Tibial nerve (tissue), 4 donors: ENCODE measurements at regions not wholly inside any gene's neighbourhood (a gene's known extent, or its start where the extent isn't known, plus 50 kb on each side); places are given as distances from the start of the nearest gene placed in this dataset.

Source experiments
- DNase-seq, 2 donors: peaks; one replicate each; pipeline ENCODE4 v3.0.0-alpha.2; 2019; ENCODE audit warnings: low spot score in 2 of 2
- H3K27ac ChIP-seq, 4 donors: fragments of 200-600 bp; sonication (generic) in 3 of 4; one replicate each; pipeline ENCODE4 v1.5.1; 2017 to 2019; ENCODE audit warnings: mild to moderate bottlenecking in 1 of 4
- H3K27me3 ChIP-seq, 2 donors: fragments of 200-600 bp; sonication (generic) in 1 of 2; one replicate each; pipeline versions ENCODE4 v1.5.1 to v1.6.0; 2017 to 2019
- H3K36me3 ChIP-seq, 3 donors: fragments of 200-600 bp; sonication (generic); one replicate each; pipeline ENCODE4 v1.5.1; 2018 to 2019
- H3K4me1 ChIP-seq, 4 donors: fragments of 200-600 bp; sonication (generic) in 3 of 4; one replicate each; pipeline ENCODE4 v1.5.1; 2017 to 2019
- H3K4me3 ChIP-seq, 4 donors: fragments of 200-600 bp; sonication (generic) in 3 of 4; one replicate each; pipeline ENCODE4 v1.5.1; 2017 to 2019; ENCODE audit warnings: mild to moderate bottlenecking in 1 of 4, moderate library complexity in 1 of 4
- H3K9me3 ChIP-seq, 4 donors: fragments of 200-600 bp; sonication (generic) in 3 of 4; one replicate each; pipeline ENCODE4 v1.5.1; 2017 to 2019
- EP300 ChIP-seq, 2 donors: sonication (generic); formaldehyde crosslinking; IDR thresholded peaks; one replicate each; pipeline ENCODE4 v1.6.1; 2017; ENCODE audit warnings: antibody characterized with exemption in 2 of 2, mild to moderate bottlenecking in 1 of 2
- POLR2A ChIP-seq, 2 donors: fragments of 450-650 bp; IDR thresholded peaks; one replicate each; pipeline ENCODE4 v1.6.1; 2017; ENCODE audit warnings: antibody characterized with exemption in 2 of 2, mild to moderate bottlenecking in 2 of 2, moderate library complexity in 2 of 2
- WGBS, 2 donors: methylation state at CpG; one replicate each; pipeline ENCODE4 v1.1.5; 2018; 5-methylcytosine and 5-hydroxymethylcytosine counted together
- TF ChIP-seq, protein P1 (sequence below), 5 experiments: fragments of 200-600 bp in 3 of 5; fragments of 450-650 bp in 2 of 5; sonication (generic) in 3 of 5; IDR thresholded peaks; one replicate each; pipeline ENCODE4 v1.5.1; 2016 to 2019; ENCODE audit warnings: antibody characterized with exemption in 5 of 5, mild to moderate bottlenecking in 3 of 5, moderate library complexity in 2 of 5

DNA sequence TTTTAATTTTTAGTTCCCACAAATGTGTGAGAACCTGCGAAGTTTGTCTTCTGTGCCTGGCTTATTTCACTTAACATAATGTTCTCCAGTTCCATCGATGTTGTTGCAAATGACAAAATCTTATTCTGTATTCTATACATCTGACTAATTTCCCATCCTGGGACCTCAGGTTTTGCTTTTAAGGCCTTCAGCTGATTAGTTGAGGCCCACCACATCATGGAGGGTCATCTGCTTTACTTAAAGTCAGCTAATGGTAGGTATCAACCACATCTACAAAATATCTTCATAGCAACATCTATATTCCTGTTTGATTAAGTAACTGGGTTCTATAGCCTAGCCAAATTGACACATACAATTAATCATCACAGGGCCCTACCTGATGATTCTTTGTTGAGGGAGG, 534.0 kb downstream of the EFNB2 start:
- no peak for TF ChIP-seq EP300 (IDR thresholded peaks at IDR 0.05)
- TF ChIP-seq, protein P1, sequence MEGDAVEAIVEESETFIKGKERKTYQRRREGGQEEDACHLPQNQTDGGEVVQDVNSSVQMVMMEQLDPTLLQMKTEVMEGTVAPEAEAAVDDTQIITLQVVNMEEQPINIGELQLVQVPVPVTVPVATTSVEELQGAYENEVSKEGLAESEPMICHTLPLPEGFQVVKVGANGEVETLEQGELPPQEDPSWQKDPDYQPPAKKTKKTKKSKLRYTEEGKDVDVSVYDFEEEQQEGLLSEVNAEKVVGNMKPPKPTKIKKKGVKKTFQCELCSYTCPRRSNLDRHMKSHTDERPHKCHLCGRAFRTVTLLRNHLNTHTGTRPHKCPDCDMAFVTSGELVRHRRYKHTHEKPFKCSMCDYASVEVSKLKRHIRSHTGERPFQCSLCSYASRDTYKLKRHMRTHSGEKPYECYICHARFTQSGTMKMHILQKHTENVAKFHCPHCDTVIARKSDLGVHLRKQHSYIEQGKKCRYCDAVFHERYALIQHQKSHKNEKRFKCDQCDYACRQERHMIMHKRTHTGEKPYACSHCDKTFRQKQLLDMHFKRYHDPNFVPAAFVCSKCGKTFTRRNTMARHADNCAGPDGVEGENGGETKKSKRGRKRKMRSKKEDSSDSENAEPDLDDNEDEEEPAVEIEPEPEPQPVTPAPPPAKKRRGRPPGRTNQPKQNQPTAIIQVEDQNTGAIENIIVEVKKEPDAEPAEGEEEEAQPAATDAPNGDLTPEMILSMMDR (IDR thresholded peaks at IDR 0.05) = no peak
- TF ChIP-seq POLR2A (IDR thresholded peaks at IDR 0.05) = no peak
- Histone ChIP-seq H3K27ac (no peak overlapping the region), H3K36me3 (no peaks in the 10 kb centered on the region), H3K9me3 (no peaks in the 10 kb centered on the region), H3K4me3 (no peak overlapping the region), H3K4me1 (peaks cover 0 to 5% (median 0%) of the 10 kb centered on the region in 4 donors), H3K27me3 (no peaks in the 10 kb centered on the region)
- 57 to 97% methylated on average over 1 to 2 of the region's 2 CpGs for WGBS, 2 donors
- DNase-seq = no peak

DNA sequence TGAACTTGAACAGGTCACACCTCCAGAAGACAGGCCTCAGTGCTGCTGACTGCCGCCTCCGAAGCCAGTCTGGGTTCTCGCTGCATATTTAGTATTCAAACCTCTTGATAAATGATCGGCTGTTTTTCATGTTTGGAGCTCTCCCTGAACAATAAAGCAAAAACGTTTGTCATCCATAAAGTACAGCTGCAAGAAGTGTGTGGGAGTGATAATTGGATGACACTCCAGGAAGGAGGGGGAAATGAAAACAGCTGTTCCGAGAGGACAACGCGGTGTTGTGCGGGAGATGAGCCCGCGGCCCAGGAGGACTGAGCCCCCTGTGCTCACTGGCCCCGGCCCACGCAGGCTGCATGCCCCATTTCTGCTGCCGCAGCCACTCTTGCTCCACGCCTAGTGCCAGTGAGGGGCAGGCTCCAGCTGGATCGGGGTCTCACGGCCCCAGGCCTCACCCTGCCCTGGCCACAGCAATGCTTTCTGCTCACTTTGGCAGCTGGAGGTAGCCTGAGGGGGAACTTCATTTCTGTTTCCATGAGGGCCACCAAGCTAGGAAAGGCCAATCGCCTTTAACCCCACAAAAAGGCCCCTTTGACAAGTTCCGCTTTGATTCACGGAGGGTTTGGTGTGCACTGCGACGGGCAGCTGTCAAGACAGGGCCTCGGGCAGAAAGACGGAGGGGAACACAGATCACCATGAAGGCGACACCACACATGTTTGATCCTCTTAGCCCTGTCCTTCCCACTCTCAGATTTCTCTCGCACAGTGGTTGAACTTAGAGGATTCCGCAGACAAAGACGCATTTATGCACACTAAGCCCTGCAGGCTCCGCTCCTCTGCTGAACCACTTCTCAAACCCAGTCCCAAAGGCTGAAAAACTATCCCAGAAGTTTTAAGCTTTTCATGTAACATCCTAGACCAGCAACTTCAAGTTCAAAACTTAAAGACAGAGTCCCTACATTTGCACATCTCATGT, 537.6 kb downstream of the EFNB2 start:
- 47 to 48% methylated on average over 29 of the region's 29 CpGs for WGBS, 2 donors
- H3K9me3 ChIP-seq = no peaks in the 10 kb centered on the region

DNA sequence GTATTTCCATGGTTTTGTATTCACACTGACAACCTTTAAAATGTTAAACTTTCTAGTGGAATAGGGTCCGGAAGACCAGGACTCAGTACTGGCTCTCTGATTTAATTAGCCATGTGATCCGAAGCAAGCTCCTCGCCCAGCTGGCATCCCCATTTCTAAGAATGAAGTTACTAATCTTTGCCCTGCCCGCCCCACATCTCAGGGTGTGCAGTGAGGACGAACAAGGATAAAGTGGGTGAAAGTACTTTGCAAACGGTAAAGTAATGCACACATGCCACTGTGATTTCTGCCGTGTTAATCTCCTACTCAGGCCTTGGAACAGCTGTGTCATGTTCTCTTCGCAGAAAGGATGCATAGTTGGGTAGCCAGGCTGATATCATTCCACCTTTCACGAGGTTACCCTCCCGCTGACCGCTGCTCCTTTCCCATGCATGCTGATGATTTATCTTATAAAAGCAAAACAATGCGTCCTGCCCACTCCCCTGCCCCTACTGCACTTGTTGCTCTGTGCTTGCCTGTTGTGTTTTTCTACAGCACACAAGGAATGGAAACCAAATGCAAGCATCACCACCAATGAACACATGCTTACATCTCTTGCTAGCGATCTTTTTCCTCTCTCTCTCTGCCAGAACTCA, 539.0 kb downstream of the EFNB2 start:
- no peaks in the 10 kb centered on the region for H3K9me3 ChIP-seq
- no peak for TF ChIP-seq EP300 (IDR thresholded peaks at IDR 0.05)
- peaks cover 0 to 6% (median 2%) of the 10 kb centered on the region in 4 donors for H3K4me1 ChIP-seq
- H3K36me3 ChIP-seq = no peaks in the 10 kb centered on the region
- DNase-seq = no peak
- 85 to 87% methylated on average over 13 of the region's 13 CpGs for WGBS, 2 donors
- no peak overlapping the region for H3K4me3 ChIP-seq
- H3K27me3 ChIP-seq = no peaks in the 10 kb centered on the region
- H3K27ac ChIP-seq = no peak overlapping the region

More for the DNA sequence above, 537.6 kb downstream of the EFNB2 start:
- no peak for DNase-seq
- no peak for TF ChIP-seq EP300 (IDR thresholded peaks at IDR 0.05)
- TF ChIP-seq, protein P1 (IDR thresholded peaks at IDR 0.05) = no peak
- TF ChIP-seq POLR2A (IDR thresholded peaks at IDR 0.05) = no peak
- H3K27me3 ChIP-seq = no peaks in the 10 kb centered on the region
- no peaks in the 10 kb centered on the region for H3K36me3 ChIP-seq
- H3K4me3 ChIP-seq = no peak overlapping the region
- no peak overlapping the region for H3K27ac ChIP-seq
- H3K4me1 ChIP-seq = peaks cover 0 to 5% (median 0%) of the 10 kb centered on the region in 4 donors

DNA sequence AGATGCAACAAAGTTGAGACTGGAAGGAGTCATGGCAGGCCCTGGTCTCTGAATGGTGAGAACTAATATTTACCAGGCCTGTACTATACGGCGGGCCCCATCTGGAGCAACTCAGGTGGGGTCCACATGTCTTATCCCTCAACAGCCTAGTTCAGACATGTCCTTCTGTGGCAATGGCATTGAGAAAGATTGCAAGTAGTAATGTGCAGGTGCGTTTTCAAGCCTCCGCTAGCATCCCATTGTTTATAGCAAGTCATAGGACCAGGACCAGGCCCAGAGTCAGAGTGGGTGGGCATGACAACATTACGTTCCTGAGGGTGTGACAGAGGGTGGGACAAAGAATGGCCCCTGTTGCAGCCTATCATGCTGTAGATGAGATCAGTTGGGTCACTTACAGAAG, 541.1 kb downstream of the EFNB2 start:
- no peaks in the 10 kb centered on the region for H3K9me3 ChIP-seq
- no peak for DNase-seq
- WGBS, 2 donors = 92 to 95% methylated on average over 5 of the region's 5 CpGs
- H3K36me3 ChIP-seq = no peaks in the 10 kb centered on the region
- H3K27me3 ChIP-seq = no peaks in the 10 kb centered on the region
- TF ChIP-seq, protein P1 (IDR thresholded peaks at IDR 0.05) = no peak
- TF ChIP-seq EP300 (IDR thresholded peaks at IDR 0.05) (no peak), POLR2A (IDR thresholded peaks at IDR 0.05) (no peak)
- H3K4me1 ChIP-seq = peaks cover 0 to 9% (median 3%) of the 10 kb centered on the region in 4 donors
- H3K4me3 ChIP-seq = no peak overlapping the region
- H3K27ac ChIP-seq = no peak overlapping the region

DNA sequence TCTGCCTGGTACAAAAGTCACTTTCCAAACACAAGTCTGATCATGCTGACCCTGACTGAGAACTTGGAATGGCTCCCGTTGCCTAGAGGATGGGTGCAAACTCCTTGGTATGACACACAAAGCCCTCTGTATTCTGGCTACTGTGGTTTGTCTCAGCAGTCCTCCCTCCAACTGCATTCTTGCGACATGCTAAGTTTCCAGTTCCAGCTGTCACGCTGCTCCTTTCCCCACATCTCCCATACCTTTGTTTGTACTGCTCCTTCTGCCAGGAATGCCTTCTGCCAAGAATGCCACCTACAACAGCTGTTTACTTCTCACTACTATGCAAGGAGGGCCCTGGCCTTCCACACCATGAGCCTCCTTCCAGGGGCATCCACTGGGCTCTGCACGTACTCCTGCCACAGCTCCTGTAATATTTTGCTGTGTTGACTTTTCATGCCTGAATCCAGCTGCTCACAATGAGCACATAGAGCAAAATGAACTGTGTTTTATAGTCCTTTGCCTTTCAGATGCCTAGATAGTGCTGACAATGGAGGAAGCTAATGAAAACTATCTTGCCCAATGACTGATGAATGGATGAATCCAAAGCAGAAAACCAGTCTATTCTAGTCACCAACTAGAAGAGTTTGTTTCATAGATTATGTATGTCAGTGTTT, 543.7 kb downstream of the EFNB2 start:
- Histone ChIP-seq H3K9me3 (no peaks in the 10 kb centered on the region), H3K27me3 (no peaks in the 10 kb centered on the region), H3K4me1 (peaks cover 0 to 6% (median 2%) of the 10 kb centered on the region in 4 donors), H3K27ac (peak overlapping the region in 2 of 4 donors; percentile 8 to 80), H3K4me3 (no peak overlapping the region), H3K36me3 (no peaks in the 10 kb centered on the region)
- 36 to 53% methylated on average over 4 of the region's 4 CpGs for WGBS, 2 donors
- TF ChIP-seq EP300 (IDR thresholded peaks at IDR 0.05) (peak in 1 of 2 donors; percentile 20), POLR2A (IDR thresholded peaks at IDR 0.05) (no peak)
- peak in 1 of 2 donors; percentile 26 for DNase-seq
